NK-92 (cell line): ENCODE measurements at regions not wholly inside any gene's neighbourhood (a gene's known extent, or its start where the extent isn't known, plus 50 kb on each side); places are given as distances from the start of the nearest gene placed in this dataset.

Experiments used
- DNase-seq: peaks from one replicate; lab custom pipeline; 2025; ENCODE audit not compliant: unreplicated experiment; lab: John Stamatoyannopoulos, UW

GRCh38 chr7:25926891-25927625, 224.9 kb upstream of the NFE2L3 start:
- DNase-seq: no peak

DNA sequence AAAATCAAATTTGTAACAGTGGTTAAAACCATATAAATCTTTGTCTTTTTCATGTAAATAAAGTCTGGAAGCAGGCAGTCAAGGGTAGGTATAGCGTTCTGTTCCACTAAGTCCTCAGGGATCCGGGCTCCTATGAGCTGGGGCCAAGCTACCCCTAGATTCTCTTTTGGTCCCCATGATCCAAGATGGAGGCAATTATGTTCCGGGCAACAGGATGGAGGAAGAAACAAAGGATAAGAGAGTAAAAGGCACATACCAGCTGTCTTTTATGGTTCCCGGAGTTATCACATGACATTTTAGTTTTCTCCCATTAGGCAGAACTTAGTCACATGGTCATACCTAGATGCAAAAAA, 224.4 kb upstream of the NFE2L3 start:
- DNase-seq: no peak

- no peak for DNase-seq
These were observed 223.3 kb upstream of the NFE2L3 start for GRCh38 chr7:25928549-25929330.

DNA sequence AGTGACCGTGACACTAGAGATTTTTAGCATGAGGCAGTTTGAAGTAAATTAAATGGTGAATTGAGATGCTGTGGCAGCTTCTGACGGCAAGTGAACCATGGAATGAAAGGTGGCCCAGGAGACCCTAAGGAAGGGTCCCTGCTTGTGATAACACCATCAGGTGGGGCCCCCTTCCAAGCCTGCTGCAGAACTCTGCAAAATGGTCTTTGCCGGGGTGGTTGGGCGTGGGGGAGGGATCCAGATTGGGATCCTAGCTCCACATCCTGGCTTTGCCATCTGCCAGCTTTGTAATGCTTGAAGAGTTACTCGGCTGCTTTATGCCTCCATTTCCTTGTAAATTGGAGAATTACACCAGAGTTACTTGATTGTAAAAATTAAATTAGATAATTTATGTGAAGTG, 222.6 kb upstream of the NFE2L3 start:
- DNase-seq: no peak

- DNase-seq: no peak
These were observed 221.4 kb upstream of the NFE2L3 start for GRCh38 chr7:25930492-25931048.

- DNase-seq: no peak
These were observed 220.8 kb upstream of the NFE2L3 start for GRCh38 chr7:25931156-25931555.

GRCh38 chr7:25933921-25934320, 218.1 kb upstream of the NFE2L3 start:
- DNase-seq: no peak

DNA sequence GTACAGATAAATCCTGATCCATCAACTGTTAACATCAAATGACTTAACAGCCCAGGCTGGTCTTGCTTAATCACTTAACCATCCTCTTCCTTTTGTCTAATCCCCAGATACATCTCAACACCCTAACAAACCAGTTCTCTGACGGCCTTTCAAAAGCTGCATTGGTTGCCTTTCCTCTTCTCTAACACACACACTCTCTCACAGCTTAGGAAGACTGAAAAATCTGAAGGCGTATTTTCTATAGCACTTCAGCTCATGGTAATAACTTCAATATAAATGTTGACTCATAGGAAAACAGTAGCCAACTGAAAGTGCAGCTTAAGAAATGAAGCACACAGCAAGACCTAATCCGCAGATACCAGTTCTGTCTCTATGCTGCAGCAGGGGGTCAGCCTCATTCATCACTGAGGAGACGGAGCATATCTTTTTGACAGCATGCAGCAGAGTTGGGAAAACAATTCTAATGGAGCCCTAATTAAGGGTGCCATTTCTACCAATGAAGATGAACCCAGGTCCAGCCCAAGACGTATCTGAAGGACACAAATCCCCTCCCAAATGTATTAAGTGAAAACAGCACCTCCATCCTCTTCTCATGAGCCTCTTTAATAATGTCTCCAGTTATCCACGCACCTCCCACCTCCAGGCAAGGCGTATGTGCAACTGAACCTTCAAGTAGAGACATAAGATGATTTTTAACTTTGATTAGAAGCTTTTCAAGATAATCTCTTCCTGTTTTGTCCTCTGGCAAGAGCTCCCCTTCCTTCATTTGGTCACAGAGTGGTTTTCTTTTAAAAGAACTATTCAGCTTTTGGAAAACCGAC, 211.7 kb upstream of the NFE2L3 start:
- DNase-seq: no peak

- DNase-seq: no peak
These were observed 207.1 kb upstream of the NFE2L3 start for GRCh38 chr7:25944777-25945515.

DNA sequence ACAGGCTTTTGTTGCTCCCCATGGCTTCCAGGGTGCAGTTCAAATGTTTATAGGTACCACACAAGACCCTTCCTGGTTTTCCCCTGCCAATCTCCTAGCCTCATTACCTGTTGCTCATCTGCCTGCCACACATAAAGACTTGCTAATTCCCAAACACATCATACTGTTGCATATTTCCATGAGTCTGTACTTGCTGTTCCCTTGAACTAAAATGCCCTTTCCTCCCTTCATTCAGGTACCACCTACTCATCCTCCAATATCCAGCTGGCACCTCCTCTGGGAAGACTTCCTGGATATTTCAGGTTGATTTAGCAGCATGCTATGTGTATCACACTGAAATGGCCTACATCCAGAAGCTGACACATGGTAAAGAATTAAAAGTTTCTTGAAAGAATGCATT, 206.4 kb upstream of the NFE2L3 start:
- no peak for DNase-seq

DNA sequence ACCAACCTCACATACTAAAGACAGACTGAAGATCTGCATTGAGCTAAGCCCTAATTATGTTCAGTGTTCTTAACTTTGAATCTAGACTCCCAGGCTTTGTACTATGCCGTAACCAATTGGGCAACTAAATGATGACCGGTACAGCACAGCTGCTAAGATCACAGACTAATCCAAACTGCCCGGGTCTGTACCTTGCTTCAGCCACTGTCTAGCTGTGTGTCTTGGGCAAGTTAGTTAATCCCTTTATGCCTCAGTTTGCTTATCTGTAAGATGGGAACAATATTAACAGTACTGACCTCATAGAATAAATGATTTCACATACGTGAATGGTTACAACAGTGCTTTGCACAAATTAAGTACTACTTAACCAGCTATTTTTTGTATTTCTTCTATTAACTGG, 205.8 kb upstream of the NFE2L3 start:
- no peak for DNase-seq

GRCh38 chr7:25947669-25948516, 204.1 kb upstream of the NFE2L3 start:
- DNase-seq: no peak

GRCh38 chr7:25949736-25950487, 202.1 kb upstream of the NFE2L3 start:
- DNase-seq: no peak

GRCh38 chr7:25950488-25951413, 201.2 kb upstream of the NFE2L3 start:
- DNase-seq: no peak

- DNase-seq: no peak
These were observed 200.4 kb upstream of the NFE2L3 start for GRCh38 chr7:25951414-25952260.

- DNase-seq: no peak
These were observed 199.5 kb upstream of the NFE2L3 start for GRCh38 chr7:25952261-25953057.
